BE2C (cell line): ENCODE measurements at regions not wholly inside any gene's neighbourhood (a gene's known extent, or its start where the extent isn't known, plus 50 kb on each side); places are given as distances from the start of the nearest gene placed in this dataset.

Experiments used
- DNase-seq: peaks from one replicate; pipeline ENCODE4 v3.0.0-alpha.2; 2020
- H3K27me3 ChIP-seq: fragments of 250-450 bp; sonication (Bioruptor Pico); 2 replicates; pipeline ENCODE4 v1.5.1; 2020; ENCODE audit warnings: mild to moderate bottlenecking
- H3K36me3 ChIP-seq: fragments of 250-450 bp; sonication (Bioruptor Pico); 2 replicates; pipeline ENCODE4 v1.5.1; 2020; ENCODE audit warnings: mild to moderate bottlenecking
- H3K4me1 ChIP-seq: fragments of 250-450 bp; sonication (Bioruptor Pico); 2 replicates; pipeline ENCODE4 v1.5.1; 2020
- H3K4me3 ChIP-seq: 2 replicates; pipeline ENCODE4 v1.5.1; 2011; ENCODE audit warnings: low read depth, low read length
- H3K9me3 ChIP-seq: fragments of 250-450 bp; sonication (Bioruptor Pico); 2 replicates; pipeline ENCODE4 v1.5.1; 2020
- TF ChIP-seq, protein P1 (sequence below): IDR thresholded peaks from 2 replicates; pipeline ENCODE4 v1.5.1; 2012; ENCODE audit warnings: mild to moderate bottlenecking, low read depth, low read length

DNA sequence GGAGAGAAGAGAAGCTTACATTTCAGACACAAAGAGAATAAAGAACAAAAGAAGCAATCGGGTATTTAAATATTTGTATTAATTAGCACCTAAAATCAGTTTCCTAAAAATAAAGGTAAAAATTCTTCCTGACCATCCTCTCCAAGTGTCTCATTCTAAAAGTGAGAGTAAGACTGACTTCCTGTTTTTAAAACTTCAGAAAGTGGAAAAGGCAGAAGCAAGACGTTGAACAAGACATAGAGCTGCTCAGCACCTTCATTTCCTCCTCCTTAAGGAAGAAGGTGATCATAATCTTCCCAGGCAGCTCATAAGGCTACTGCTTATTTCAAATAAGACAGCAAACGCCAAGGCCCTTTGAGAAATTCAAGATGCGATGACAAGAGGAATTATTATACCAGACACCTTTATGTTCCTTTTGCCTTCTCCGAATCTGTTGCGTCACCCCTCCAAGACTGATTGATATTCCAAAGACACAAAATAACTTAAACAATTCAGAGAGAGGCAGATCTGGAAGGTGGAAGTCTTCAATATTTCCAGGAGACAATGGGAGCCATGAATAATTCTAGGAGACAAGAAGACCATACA, 238.8 kb upstream of the TLE3 start:
- Histone ChIP-seq H3K9me3 (peaks cover 6% of the 10 kb centered on the region), H3K4me1 (peaks cover 27% of the 10 kb centered on the region), H3K36me3 (no peaks in the 10 kb centered on the region), H3K27me3 (no peaks in the 10 kb centered on the region), H3K4me3 (no peak overlapping the region)
- DNase-seq, result no peak
- TF ChIP-seq, protein P1, sequence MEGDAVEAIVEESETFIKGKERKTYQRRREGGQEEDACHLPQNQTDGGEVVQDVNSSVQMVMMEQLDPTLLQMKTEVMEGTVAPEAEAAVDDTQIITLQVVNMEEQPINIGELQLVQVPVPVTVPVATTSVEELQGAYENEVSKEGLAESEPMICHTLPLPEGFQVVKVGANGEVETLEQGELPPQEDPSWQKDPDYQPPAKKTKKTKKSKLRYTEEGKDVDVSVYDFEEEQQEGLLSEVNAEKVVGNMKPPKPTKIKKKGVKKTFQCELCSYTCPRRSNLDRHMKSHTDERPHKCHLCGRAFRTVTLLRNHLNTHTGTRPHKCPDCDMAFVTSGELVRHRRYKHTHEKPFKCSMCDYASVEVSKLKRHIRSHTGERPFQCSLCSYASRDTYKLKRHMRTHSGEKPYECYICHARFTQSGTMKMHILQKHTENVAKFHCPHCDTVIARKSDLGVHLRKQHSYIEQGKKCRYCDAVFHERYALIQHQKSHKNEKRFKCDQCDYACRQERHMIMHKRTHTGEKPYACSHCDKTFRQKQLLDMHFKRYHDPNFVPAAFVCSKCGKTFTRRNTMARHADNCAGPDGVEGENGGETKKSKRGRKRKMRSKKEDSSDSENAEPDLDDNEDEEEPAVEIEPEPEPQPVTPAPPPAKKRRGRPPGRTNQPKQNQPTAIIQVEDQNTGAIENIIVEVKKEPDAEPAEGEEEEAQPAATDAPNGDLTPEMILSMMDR, result no peak

GRCh38 chr15:70334286-70334685, 236.6 kb upstream of the TLE3 start:
- DNase-seq, result no peak
- Histone ChIP-seq H3K27me3 (no peaks in the 10 kb centered on the region), H3K4me3 (no peak overlapping the region), H3K4me1 (peaks cover 13% of the 10 kb centered on the region), H3K36me3 (no peaks in the 10 kb centered on the region), H3K9me3 (peaks cover 6% of the 10 kb centered on the region)
- TF ChIP-seq, protein P1, result no peak

GRCh38 chr15:70329179-70329578, 231.5 kb upstream of the TLE3 start:
- no peaks in the 10 kb centered on the region; the same call in 1 of the 2 replicates for H3K9me3 ChIP-seq
- H3K36me3 ChIP-seq, result no peaks in the 10 kb centered on the region
- TF ChIP-seq, protein P1, result no peak
- peaks cover 10% of the 10 kb centered on the region for H3K4me1 ChIP-seq
- H3K27me3 ChIP-seq, result no peaks in the 10 kb centered on the region
- H3K4me3 ChIP-seq, result no peak overlapping the region
- DNase-seq, result no peak

- no peak for DNase-seq
- H3K27me3 ChIP-seq, result no peaks in the 10 kb centered on the region
- no peak overlapping the region for H3K4me3 ChIP-seq
- H3K36me3 ChIP-seq, result no peaks in the 10 kb centered on the region
- peaks cover 15% of the 10 kb centered on the region for H3K4me1 ChIP-seq
- no peaks in the 10 kb centered on the region; the same call in 1 of the 2 replicates for H3K9me3 ChIP-seq
- TF ChIP-seq, protein P1, result no peak
Measured at GRCh38 chr15:70328679-70329115, 231.0 kb upstream of the TLE3 start.

- Histone ChIP-seq H3K27me3 (no peaks in the 10 kb centered on the region), H3K9me3 (no peaks in the 10 kb centered on the region; the same call in 1 of the 2 replicates), H3K4me1 (peaks cover 21% of the 10 kb centered on the region), H3K36me3 (no peaks in the 10 kb centered on the region), H3K4me3 (no peak overlapping the region)
- TF ChIP-seq, protein P1, result no peak
- DNase-seq, result no peak
Measured at GRCh38 chr15:70327856-70328678, 230.3 kb upstream of the TLE3 start.
